Body of pancreas (tissue), 4 donors: ENCODE measurements at regions not wholly inside any gene's neighbourhood (a gene's known extent, or its start where the extent isn't known, plus 50 kb on each side); places are given as distances from the start of the nearest gene placed in this dataset.

Experiments used
- ATAC-seq: fragments of 150-250 bp; one replicate; pipeline ENCODE4 v1.9.1; 2016
- DNase-seq, 4 donors: peaks; one replicate each; pipeline ENCODE4 v3.0.0-alpha.2; 2019
- H3K27ac ChIP-seq, 4 donors: fragments of 200-600 bp; sonication (generic); 1 replicate in 3 of 4; 2 replicates in 1 of 4; pipeline versions ENCODE4 v1.5.1 to v1.6.1; 2016 to 2019; ENCODE audit warnings: mild to moderate bottlenecking in 1 of 4, mixed read lengths in 1 of 4, moderate library complexity in 1 of 4
- H3K27me3 ChIP-seq, 2 donors: fragments of 200-600 bp; sonication (generic); one replicate each; pipeline ENCODE4 v1.6.0; 2016; ENCODE audit warnings: mild to moderate bottlenecking in 1 of 2
- H3K36me3 ChIP-seq, 2 donors: fragments of 200-600 bp; sonication (generic); replicated peaks in 1 of 2; 2 replicates each; pipeline ENCODE4 v1.5.1; 2016; ENCODE audit warnings: low read depth in 2 of 2; ENCODE audit not compliant: insufficient read depth in 1 of 2
- H3K4me1 ChIP-seq: fragments of 200-600 bp; sonication (generic); one replicate; pipeline ENCODE4 v1.6.0; 2016
- H3K4me3 ChIP-seq, 2 donors: fragments of 200-600 bp; sonication (generic); 1 replicate in 1 of 2; 2 replicates in 1 of 2; pipeline ENCODE4 v1.5.1; 2016 to 2019
- H3K9me3 ChIP-seq, 3 donors: fragments of 200-600 bp; sonication (generic); 1 replicate in 2 of 3; 2 replicates in 1 of 3; pipeline ENCODE4 v1.5.1; 2016
- POLR2A ChIP-seq, 3 donors: fragments of 450-650 bp; IDR thresholded peaks; one replicate each; pipeline ENCODE4 v1.6.1; 2016; ENCODE audit warnings: antibody characterized with exemption in 3 of 3, mild to moderate bottlenecking in 2 of 3
- WGBS, 2 donors: methylation state at CpG; one replicate each; pipeline ENCODE4 v1.1.5; 2017; 5-methylcytosine and 5-hydroxymethylcytosine counted together
- intact Hi-C: fragments of 100-400 bp; cut with DNase I; formaldehyde crosslinking; loops from one replicate; pipeline ENCODE4 v1.15.1; 2023
- TF ChIP-seq, protein P1 (sequence below), 7 experiments: fragments of 450-650 bp in 4 of 7; fragments of 200-600 bp in 3 of 7; sonication (generic) in 3 of 7; IDR thresholded peaks; one replicate each; pipeline ENCODE4 v1.5.1; 2016 to 2019; ENCODE audit warnings: antibody characterized with exemption in 7 of 7

DNA sequence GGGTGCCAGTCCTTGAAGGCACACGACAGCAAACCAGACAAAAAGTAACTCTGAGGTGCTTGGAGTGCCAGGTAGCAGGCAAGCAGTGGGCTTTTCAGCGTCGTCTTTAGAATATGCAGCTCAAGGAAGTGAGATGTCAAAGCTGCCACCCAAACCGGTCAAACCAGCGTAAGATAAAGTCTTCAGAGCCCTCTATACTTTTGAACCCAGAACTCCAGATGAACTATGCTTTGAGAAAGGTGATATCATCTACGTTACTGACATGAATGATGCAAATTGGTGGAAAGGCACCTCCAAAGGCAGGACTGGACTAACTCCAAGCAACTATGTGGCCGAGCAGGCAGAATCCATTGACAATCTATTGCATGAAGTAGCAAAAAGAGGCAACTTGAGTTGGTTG, 95.9 kb downstream of the TBX3 start:
- no peak for DNase-seq

DNA sequence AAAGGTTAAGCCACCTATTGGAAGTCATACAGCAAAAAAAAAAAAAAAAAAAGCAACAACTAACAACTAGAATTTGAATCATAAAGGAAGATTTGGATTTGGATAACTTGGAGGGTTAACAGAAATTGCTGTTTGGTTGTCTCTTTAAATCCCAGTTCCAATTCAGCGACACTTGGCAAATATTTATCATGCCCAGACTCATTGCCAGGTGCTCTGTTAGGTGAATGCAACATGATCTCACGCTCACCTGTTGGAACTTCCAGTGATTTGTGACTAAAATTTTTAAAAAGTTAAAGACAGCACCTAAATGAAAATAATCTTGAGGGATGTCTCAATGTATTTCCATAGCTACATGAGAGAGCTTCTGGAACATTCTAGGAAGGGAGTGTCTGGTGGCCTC, 103.7 kb downstream of the TBX3 start:
- TF ChIP-seq, protein P1, sequence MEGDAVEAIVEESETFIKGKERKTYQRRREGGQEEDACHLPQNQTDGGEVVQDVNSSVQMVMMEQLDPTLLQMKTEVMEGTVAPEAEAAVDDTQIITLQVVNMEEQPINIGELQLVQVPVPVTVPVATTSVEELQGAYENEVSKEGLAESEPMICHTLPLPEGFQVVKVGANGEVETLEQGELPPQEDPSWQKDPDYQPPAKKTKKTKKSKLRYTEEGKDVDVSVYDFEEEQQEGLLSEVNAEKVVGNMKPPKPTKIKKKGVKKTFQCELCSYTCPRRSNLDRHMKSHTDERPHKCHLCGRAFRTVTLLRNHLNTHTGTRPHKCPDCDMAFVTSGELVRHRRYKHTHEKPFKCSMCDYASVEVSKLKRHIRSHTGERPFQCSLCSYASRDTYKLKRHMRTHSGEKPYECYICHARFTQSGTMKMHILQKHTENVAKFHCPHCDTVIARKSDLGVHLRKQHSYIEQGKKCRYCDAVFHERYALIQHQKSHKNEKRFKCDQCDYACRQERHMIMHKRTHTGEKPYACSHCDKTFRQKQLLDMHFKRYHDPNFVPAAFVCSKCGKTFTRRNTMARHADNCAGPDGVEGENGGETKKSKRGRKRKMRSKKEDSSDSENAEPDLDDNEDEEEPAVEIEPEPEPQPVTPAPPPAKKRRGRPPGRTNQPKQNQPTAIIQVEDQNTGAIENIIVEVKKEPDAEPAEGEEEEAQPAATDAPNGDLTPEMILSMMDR (IDR thresholded peaks at IDR 0.05) = no peak
- TF ChIP-seq POLR2A (IDR thresholded peaks at IDR 0.05) = no peak
- no peak overlapping the region for H3K4me3 ChIP-seq

More for the DNA sequence above, 95.9 kb downstream of the TBX3 start:
- no peak overlapping the region for H3K4me3 ChIP-seq
- peaks cover 0 to 4% (median 0%) of the 10 kb centered on the region in 3 donors for H3K9me3 ChIP-seq
- intact Hi-C loops = no loop called here
- no peaks in the 10 kb centered on the region for H3K36me3 ChIP-seq
- TF ChIP-seq POLR2A (IDR thresholded peaks at IDR 0.05) = no peak
- TF ChIP-seq, protein P1 (IDR thresholded peaks at IDR 0.05) = no peak
- no peaks in the 10 kb centered on the region for H3K4me1 ChIP-seq
- no peaks in the 10 kb centered on the region for H3K27me3 ChIP-seq
- H3K27ac ChIP-seq = no peak overlapping the region
- ATAC-seq = no peak
- WGBS, 2 donors = 46 to 59% methylated on average over 7 of the region's 7 CpGs

DNA sequence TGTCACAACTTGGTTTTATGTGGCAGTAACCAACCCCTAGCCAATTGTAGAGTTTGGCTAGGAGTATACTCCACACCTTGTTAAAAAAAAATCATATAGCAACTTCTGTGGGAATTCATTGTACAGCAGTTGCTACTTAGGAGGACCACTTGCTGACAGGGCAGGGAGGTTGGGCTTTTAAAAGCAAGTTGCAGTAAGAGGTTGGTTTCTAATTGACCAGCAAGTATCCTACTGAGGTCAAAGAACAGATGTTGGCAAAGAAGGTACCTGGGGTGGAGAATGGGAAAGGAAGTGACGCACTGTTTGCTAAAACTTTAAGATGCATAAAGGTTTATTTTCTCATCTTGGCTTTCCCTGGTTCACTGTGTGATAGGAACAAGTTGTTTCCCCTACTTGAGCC, 104.6 kb downstream of the TBX3 start:
- H3K36me3 ChIP-seq = no peaks in the 10 kb centered on the region
- H3K27me3 ChIP-seq = no peaks in the 10 kb centered on the region
- H3K4me3 ChIP-seq = no peak overlapping the region
- WGBS, 2 donors = 44 to 79% methylated on average over 1 of the region's 1 CpG
- no peaks in the 10 kb centered on the region for H3K9me3 ChIP-seq
- TF ChIP-seq, protein P1 (IDR thresholded peaks at IDR 0.05) = no peak
- no peak for TF ChIP-seq POLR2A (IDR thresholded peaks at IDR 0.05)
- H3K4me1 ChIP-seq = peaks cover 12% of the 10 kb centered on the region
- DNase-seq (no peak), ATAC-seq (no peak)
- H3K27ac ChIP-seq = no peak overlapping the region
- intact Hi-C loops = no loop called here

More for the DNA sequence above, 103.7 kb downstream of the TBX3 start:
- Histone ChIP-seq H3K27me3 (no peaks in the 10 kb centered on the region), H3K9me3 (no peaks in the 10 kb centered on the region), H3K36me3 (no peaks in the 10 kb centered on the region), H3K4me1 (peaks cover 12% of the 10 kb centered on the region), H3K27ac (no peak overlapping the region)
- DNase-seq = peak; percentile 27 to 59 (median 44)
- 10 to 15% methylated on average over 2 of the region's 2 CpGs for WGBS, 2 donors
- ATAC-seq = peak; percentile 48
- intact Hi-C loops = no loop called here

GRCh38 chr12:114562654-114563053, 121.3 kb downstream of the TBX3 start:
- intact Hi-C loops = no loop called here
- no peak overlapping the region for H3K4me3 ChIP-seq

DNA sequence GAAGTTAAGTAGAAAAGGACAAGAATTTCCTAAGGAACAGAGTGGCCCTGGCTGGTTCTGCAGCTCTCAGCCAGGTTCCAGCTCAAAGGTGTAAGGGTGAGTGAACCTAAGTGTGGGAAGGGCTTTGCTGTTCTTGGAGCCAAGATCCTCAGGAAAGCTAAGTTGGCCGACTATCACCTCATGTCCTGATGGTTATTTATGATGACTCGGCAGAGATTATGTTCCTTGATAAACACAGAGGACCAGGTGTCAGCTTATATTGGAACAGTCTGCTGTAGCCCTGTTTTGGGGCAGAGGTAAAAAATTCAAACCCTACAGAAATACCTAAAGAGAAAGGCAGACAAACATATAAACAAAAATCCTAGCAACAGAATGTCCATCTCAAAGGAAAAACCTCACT, 128.5 kb downstream of the TBX3 start:
- 37 to 45% methylated on average over 2 of the region's 2 CpGs for WGBS, 2 donors
- no peak for DNase-seq

More at GRCh38 chr12:114562654-114563053, 121.3 kb downstream of the TBX3 start:
- H3K36me3 ChIP-seq = no peaks in the 10 kb centered on the region
- no peak overlapping the region for H3K27ac ChIP-seq
- H3K9me3 ChIP-seq = no peaks in the 10 kb centered on the region
- no peaks in the 10 kb centered on the region for H3K4me1 ChIP-seq
- TF ChIP-seq POLR2A (IDR thresholded peaks at IDR 0.05) = no peak
- TF ChIP-seq, protein P1 (IDR thresholded peaks at IDR 0.05) = no peak
- H3K27me3 ChIP-seq = no peaks in the 10 kb centered on the region
- ATAC-seq = no peak
- 20 to 58% methylated on average over 1 to 2 of the region's 2 CpGs for WGBS, 2 donors
- no peak for DNase-seq

More for the DNA sequence above, 128.5 kb downstream of the TBX3 start:
- no peaks in the 10 kb centered on the region for H3K4me1 ChIP-seq
- no peak overlapping the region for H3K4me3 ChIP-seq
- no peak overlapping the region for H3K27ac ChIP-seq
- no peak for ATAC-seq
- peaks cover 0 to under 1% of the 10 kb centered on the region in 2 donors for H3K27me3 ChIP-seq
- TF ChIP-seq POLR2A (IDR thresholded peaks at IDR 0.05) = no peak
- TF ChIP-seq, protein P1 (IDR thresholded peaks at IDR 0.05) = no peak
- H3K9me3 ChIP-seq = no peaks in the 10 kb centered on the region
- intact Hi-C loops = no loop called here
- no peaks in the 10 kb centered on the region for H3K36me3 ChIP-seq
